ENCODE measurements at regions not wholly inside any gene's neighbourhood (a gene's known extent, or its start where the extent isn't known, plus 50 kb on each side); places are given as distances from the start of the nearest gene placed in this dataset.

- TF ChIP-seq CTCF (IDR thresholded peaks at IDR 0.05; ENCODE audit: insufficient read depth, low read length) (no peak), GABPA (IDR thresholded peaks at IDR 0.05; ENCODE audit: low read depth) (no peak), REST (IDR thresholded peaks at IDR 0.05; ENCODE audit: insufficient replicate concordance, low read depth) (no peak)
Observed at GRCh38 chr2:136206613-136207012, 88.7 kb upstream of the CXCR4 start.
